GM21526 (cell line): ENCODE measurements at regions not wholly inside any gene's neighbourhood (a gene's known extent, or its start where the extent isn't known, plus 50 kb on each side); places are given as distances from the start of the nearest gene placed in this dataset.
"Not testable (repeated sequence)": the region's sequence is repeated elsewhere in the genome, so short reads cannot be mapped to it uniquely, and the experiment has no call there.

Source experiments
- ATAC-seq: cut with Tn5 transposase; IDR thresholded peaks from one replicate; pipeline ENCODE4 v1.9.1; 2021; ENCODE audit warnings: moderate library complexity; ENCODE audit not compliant: unreplicated experiment, low FRiP score

- no peak for ATAC-seq
Observed at GRCh38 chr15:20348291-20348899, 193.2 kb downstream of the GOLGA6L6 start.

- ATAC-seq: no peak
Observed at GRCh38 chr15:20346082-20346805, 195.4 kb downstream of the GOLGA6L6 start.

- ATAC-seq: no peak
Observed at GRCh38 chr15:20345401-20345958, 196.1 kb downstream of the GOLGA6L6 start.

- ATAC-seq: no peak
Observed at GRCh38 chr15:20344601-20345400, 196.8 kb downstream of the GOLGA6L6 start.

GRCh38 chr15:20343395-20344211 is 198.0 kb downstream of the GOLGA6L6 start:
- ATAC-seq: not testable (repeated sequence)

GRCh38 chr15:20342601-20343394 is 198.8 kb downstream of the GOLGA6L6 start:
- ATAC-seq: not testable (repeated sequence)

- no peak for ATAC-seq
Observed at GRCh38 chr15:20341901-20342600, 199.5 kb downstream of the GOLGA6L6 start.

GRCh38 chr15:20340931-20341661 is 200.5 kb downstream of the GOLGA6L6 start:
- ATAC-seq: peak; percentile 51

- ATAC-seq: peak; percentile 42
Observed at GRCh38 chr15:20340331-20340811, 201.2 kb downstream of the GOLGA6L6 start.

- ATAC-seq: not testable (repeated sequence)
Observed at GRCh38 chr15:20339086-20339791, 202.4 kb downstream of the GOLGA6L6 start.

GRCh38 chr15:20338671-20339070 is 202.9 kb downstream of the GOLGA6L6 start:
- ATAC-seq: not testable (repeated sequence)

GRCh38 chr15:20337238-20337637 is 204.4 kb downstream of the GOLGA6L6 start:
- not testable (repeated sequence) for ATAC-seq

- not testable (repeated sequence) for ATAC-seq
Observed at GRCh38 chr15:20334451-20334850, 207.1 kb downstream of the GOLGA6L6 start.

GRCh38 chr15:20325751-20326150 is 215.8 kb downstream of the GOLGA6L6 start:
- ATAC-seq: not testable (repeated sequence)

- not testable (repeated sequence) for ATAC-seq
Observed at GRCh38 chr15:20317132-20317531, 224.5 kb downstream of the GOLGA6L6 start.

- ATAC-seq: not testable (repeated sequence)
Observed at GRCh38 chr15:20311014-20311680, 230.5 kb downstream of the GOLGA6L6 start.

GRCh38 chr15:20310603-20311002 is 231.0 kb downstream of the GOLGA6L6 start:
- ATAC-seq: no peak
